ENCODE measurements at regions not wholly inside any gene's neighbourhood (a gene's known extent, or its start where the extent isn't known, plus 50 kb on each side); places are given as distances from the start of the nearest gene placed in this dataset.
A peak's percentile ranks its signal among the peaks of the same experiment; 100 is the strongest.
"Not testable (repeated sequence)": the region's sequence is repeated elsewhere in the genome, so short reads cannot be mapped to it uniquely, and the experiment has no call there.

GRCh38 chr14:65153101-65153500 lies 50.8 kb upstream of the MAX start:
- no peak for DNase-seq

- peak; percentile 89 for DNase-seq
Measured at GRCh38 chr14:65156568-65157366, 54.5 kb upstream of the MAX start.

- no peak for DNase-seq
Measured at GRCh38 chr14:65159281-65160062, 57.2 kb upstream of the MAX start.

- no peak for DNase-seq
Measured at GRCh38 chr14:65160091-65160490, 57.8 kb upstream of the MAX start.

GRCh38 chr14:65162031-65162430 lies 59.7 kb upstream of the MAX start:
- no peak for DNase-seq

- DNase-seq = peak; percentile 60
Measured at GRCh38 chr14:65164068-65164824, 61.9 kb upstream of the MAX start.

- no peak for DNase-seq
Measured at GRCh38 chr14:65164825-65165135, 62.5 kb upstream of the MAX start.

GRCh38 chr14:65167072-65167645 lies 64.8 kb upstream of the MAX start:
- DNase-seq = peak; percentile 47

- DNase-seq = peak; percentile 35
Measured at GRCh38 chr14:65168840-65169239, 66.5 kb upstream of the MAX start.

- peak; percentile 22 for DNase-seq
Measured at GRCh38 chr14:65169351-65169750, 67.0 kb upstream of the MAX start.

GRCh38 chr14:65170318-65170717 lies 68.0 kb upstream of the MAX start:
- DNase-seq = no peak

- peak; percentile 42 for DNase-seq
Measured at GRCh38 chr14:65170768-65171507, 68.6 kb upstream of the MAX start.

GRCh38 chr14:65173973-65174693 lies 71.8 kb upstream of the MAX start:
- no peak for DNase-seq

- DNase-seq = no peak
Measured at GRCh38 chr14:65174783-65175182, 72.5 kb upstream of the MAX start.

GRCh38 chr14:65177551-65177950 lies 75.2 kb upstream of the MAX start:
- DNase-seq = no peak

- not testable (repeated sequence) for DNase-seq
Measured at GRCh38 chr14:65179231-65179630, 76.9 kb upstream of the MAX start.

GRCh38 chr14:65179918-65180724 lies 77.8 kb upstream of the MAX start:
- DNase-seq = peak; percentile 47

- no peak for DNase-seq
Measured at GRCh38 chr14:65180725-65181025, 78.4 kb upstream of the MAX start.

GRCh38 chr14:65184032-65184764 lies 81.9 kb upstream of the MAX start:
- no peak for DNase-seq

- DNase-seq = no peak
Measured at GRCh38 chr14:65185829-65186228, 83.5 kb upstream of the MAX start.

Measured in inflammatory macrophage treated with lipopolysaccharide for 4 hours (primary cell).